Right atrium auricular region (tissue), 2 donors: ENCODE measurements at regions not wholly inside any gene's neighbourhood (a gene's known extent, or its start where the extent isn't known, plus 50 kb on each side); places are given as distances from the start of the nearest gene placed in this dataset.

ENCODE experiments used
- DNase-seq: peaks from one replicate; pipeline ENCODE4 v3.0.0-alpha.2; 2019; ENCODE audit warnings: low spot score
- H3K27ac ChIP-seq, 2 donors: fragments of 200-600 bp; sonication (generic); 1 replicate in 1 of 2; 2 replicates in 1 of 2; pipeline ENCODE4 v1.5.1; 2016 to 2019
- H3K27me3 ChIP-seq, 2 donors: fragments of 200-600 bp; sonication (generic); one replicate each; pipeline versions ENCODE4 v1.5.1 to v1.6.0; 2017 to 2019
- H3K36me3 ChIP-seq: fragments of 200-600 bp; sonication (generic); one replicate; pipeline ENCODE4 v1.5.1; 2016
- H3K4me1 ChIP-seq, 2 donors: fragments of 200-600 bp; sonication (generic); one replicate each; pipeline versions ENCODE4 v1.5.1 to v1.6.0; 2017 to 2019
- H3K4me3 ChIP-seq, 2 donors: fragments of 200-600 bp; sonication (generic); 1 replicate in 1 of 2; 2 replicates in 1 of 2; pipeline ENCODE4 v1.5.1; 2017 to 2019; ENCODE audit warnings: mild to moderate bottlenecking in 1 of 2, moderate library complexity in 1 of 2
- H3K9me3 ChIP-seq, 2 donors: fragments of 200-600 bp; sonication (generic); one replicate each; pipeline ENCODE4 v1.5.1; 2019
- CTCF ChIP-seq, 2 donors: fragments of 200-600 bp; sonication (generic); IDR thresholded peaks; one replicate each; pipeline ENCODE4 v1.5.1; 2019; ENCODE audit warnings: antibody characterized with exemption in 2 of 2

GRCh38 chr15:61612111-61612510 lies 383.0 kb upstream of the RORA start:
- DNase-seq = no peak
- H3K4me3 ChIP-seq = no peak overlapping the region
- H3K4me1 ChIP-seq = no peaks in the 10 kb centered on the region
- H3K27ac ChIP-seq = no peak overlapping the region
- TF ChIP-seq CTCF (IDR thresholded peaks at IDR 0.05) = no peak
- no peaks in the 10 kb centered on the region for H3K36me3 ChIP-seq
- H3K9me3 ChIP-seq = peaks cover 0 to 39% of the 10 kb centered on the region in 2 donors
- H3K27me3 ChIP-seq = no peaks in the 10 kb centered on the region

- Histone ChIP-seq H3K27ac (no peak overlapping the region), H3K4me1 (no peaks in the 10 kb centered on the region), H3K9me3 (no peaks in the 10 kb centered on the region), H3K4me3 (no peak overlapping the region), H3K36me3 (no peaks in the 10 kb centered on the region), H3K27me3 (no peaks in the 10 kb centered on the region)
- DNase-seq = no peak
- TF ChIP-seq CTCF (IDR thresholded peaks at IDR 0.05) = no peak
Observed at GRCh38 chr15:61605343-61605742, 376.2 kb upstream of the RORA start.

GRCh38 chr15:61598655-61599054 lies 369.6 kb upstream of the RORA start:
- Histone ChIP-seq H3K27ac (no peak overlapping the region), H3K27me3 (no peaks in the 10 kb centered on the region), H3K36me3 (no peaks in the 10 kb centered on the region), H3K4me1 (no peaks in the 10 kb centered on the region), H3K9me3 (no peaks in the 10 kb centered on the region), H3K4me3 (no peak overlapping the region)
- DNase-seq = no peak
- TF ChIP-seq CTCF (IDR thresholded peaks at IDR 0.05) = no peak

GRCh38 chr15:61584410-61584809 lies 355.3 kb upstream of the RORA start:
- Histone ChIP-seq H3K27me3 (no peaks in the 10 kb centered on the region), H3K4me3 (no peak overlapping the region), H3K36me3 (no peaks in the 10 kb centered on the region), H3K27ac (no peak overlapping the region), H3K4me1 (no peaks in the 10 kb centered on the region), H3K9me3 (peaks cover 0 to 9% of the 10 kb centered on the region in 2 donors)
- no peak for TF ChIP-seq CTCF (IDR thresholded peaks at IDR 0.05)
- no peak for DNase-seq

GRCh38 chr15:61582092-61582491 lies 353.0 kb upstream of the RORA start:
- Histone ChIP-seq H3K27ac (no peak overlapping the region), H3K36me3 (no peaks in the 10 kb centered on the region), H3K4me1 (no peaks in the 10 kb centered on the region), H3K27me3 (no peaks in the 10 kb centered on the region), H3K4me3 (no peak overlapping the region), H3K9me3 (peaks cover 0 to 9% of the 10 kb centered on the region in 2 donors)
- no peak for DNase-seq
- TF ChIP-seq CTCF (IDR thresholded peaks at IDR 0.05) = no peak

DNA sequence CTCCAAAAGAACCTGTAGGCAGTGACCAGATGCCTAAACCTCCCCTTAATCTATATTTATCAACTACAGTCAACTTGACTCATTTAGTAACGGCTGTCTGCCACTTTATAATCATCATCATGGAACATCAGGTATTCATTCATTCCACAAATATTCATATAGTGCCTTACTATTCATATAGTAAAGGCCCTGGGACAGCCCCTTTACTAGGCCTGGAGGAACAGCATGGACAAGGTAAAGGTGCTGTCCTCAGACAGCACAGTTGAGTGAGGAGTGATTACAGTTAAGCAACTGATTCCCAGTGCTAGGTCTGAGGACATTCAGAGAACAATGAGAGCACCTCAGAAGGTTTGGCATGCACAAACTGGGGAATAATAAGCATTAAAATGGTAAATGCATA lies 346.5 kb upstream of the RORA start:
- no peak for DNase-seq
- no peaks in the 10 kb centered on the region for H3K27me3 ChIP-seq
- no peaks in the 10 kb centered on the region for H3K9me3 ChIP-seq

More for the DNA sequence above, 346.5 kb upstream of the RORA start:
- H3K4me3 ChIP-seq = no peak overlapping the region
- H3K4me1 ChIP-seq = no peaks in the 10 kb centered on the region
- TF ChIP-seq CTCF (IDR thresholded peaks at IDR 0.05) = no peak
- no peaks in the 10 kb centered on the region for H3K36me3 ChIP-seq
- H3K27ac ChIP-seq = no peak overlapping the region
